ENCODE measurements at regions not wholly inside any gene's neighbourhood (a gene's known extent, or its start where the extent isn't known, plus 50 kb on each side); places are given as distances from the start of the nearest gene placed in this dataset.

GRCh38 chr15:91679447-91679846 is 174.1 kb upstream of the SLCO3A1 start:
- no peak for DNase-seq (ENCODE audit: low read depth)

GRCh38 chr15:91685436-91685835 is 168.1 kb upstream of the SLCO3A1 start:
- no peak for DNase-seq (ENCODE audit: low read depth)

GRCh38 chr15:91688811-91689210 is 164.7 kb upstream of the SLCO3A1 start:
- no peak for DNase-seq (ENCODE audit: low read depth)

GRCh38 chr15:91689377-91689776 is 164.1 kb upstream of the SLCO3A1 start:
- DNase-seq (ENCODE audit: low read depth) = no peak

- DNase-seq (ENCODE audit: low read depth) = no peak
Measured at GRCh38 chr15:91692596-91692995, 160.9 kb upstream of the SLCO3A1 start.

- DNase-seq (ENCODE audit: low read depth) = no peak
Measured at GRCh38 chr15:91694131-91694830, 159.2 kb upstream of the SLCO3A1 start.

GRCh38 chr15:91694831-91695210 is 158.7 kb upstream of the SLCO3A1 start:
- no peak for DNase-seq (ENCODE audit: low read depth)

GRCh38 chr15:91695799-91696198 is 157.7 kb upstream of the SLCO3A1 start:
- no peak for DNase-seq (ENCODE audit: low read depth)

- no peak for DNase-seq (ENCODE audit: low read depth)
Measured at GRCh38 chr15:91696981-91697380, 156.5 kb upstream of the SLCO3A1 start.

- DNase-seq (ENCODE audit: low read depth) = no peak
Measured at GRCh38 chr15:91698241-91698640, 155.3 kb upstream of the SLCO3A1 start.

- no peak for DNase-seq (ENCODE audit: low read depth)
Measured at GRCh38 chr15:91699741-91700140, 153.8 kb upstream of the SLCO3A1 start.

- no peak for DNase-seq (ENCODE audit: low read depth)
Measured at GRCh38 chr15:91703274-91703673, 150.2 kb upstream of the SLCO3A1 start.

- no peak for DNase-seq (ENCODE audit: low read depth)
Measured at GRCh38 chr15:91704343-91704742, 149.2 kb upstream of the SLCO3A1 start.

- peak; percentile 70 for DNase-seq (ENCODE audit: low read depth)
Measured at GRCh38 chr15:91706322-91707032, 147.0 kb upstream of the SLCO3A1 start.

- DNase-seq (ENCODE audit: low read depth) = no peak
Measured at GRCh38 chr15:91710080-91710698, 143.3 kb upstream of the SLCO3A1 start.

- no peak for DNase-seq (ENCODE audit: low read depth)
Measured at GRCh38 chr15:91711384-91712033, 142.0 kb upstream of the SLCO3A1 start.

GRCh38 chr15:91712286-91712685 is 141.2 kb upstream of the SLCO3A1 start:
- no peak for DNase-seq (ENCODE audit: low read depth)

GRCh38 chr15:91716536-91716935 is 137.0 kb upstream of the SLCO3A1 start:
- no peak for DNase-seq (ENCODE audit: low read depth)

GRCh38 chr15:91717811-91718210 is 135.7 kb upstream of the SLCO3A1 start:
- DNase-seq (ENCODE audit: low read depth) = no peak

- DNase-seq (ENCODE audit: low read depth) = no peak
Measured at GRCh38 chr15:91723959-91724358, 129.5 kb upstream of the SLCO3A1 start.

- no peak for DNase-seq (ENCODE audit: low read depth)
Measured at GRCh38 chr15:91733661-91734060, 119.8 kb upstream of the SLCO3A1 start.

- DNase-seq (ENCODE audit: low read depth) = no peak
Measured at GRCh38 chr15:91737151-91737818, 116.2 kb upstream of the SLCO3A1 start.
